Astrocyte (in vitro differentiated cells and primary cell): ENCODE measurements at regions not wholly inside any gene's neighbourhood (a gene's known extent, or its start where the extent isn't known, plus 50 kb on each side); places are given as distances from the start of the nearest gene placed in this dataset.

ENCODE experiments used
- CTCF ChIP-seq: IDR thresholded peaks from 2 replicates; pipeline ENCODE4 v1.5.1; 2011; ENCODE audit warnings: low read depth, mild to moderate bottlenecking, inconsistent platforms, low read length, moderate library complexity; ENCODE audit not compliant: insufficient read depth
- EZH2 ChIP-seq: IDR thresholded peaks from 2 replicates; pipeline ENCODE4 v1.6.1; 2012; ENCODE audit warnings: mild to moderate bottlenecking, low read length, inconsistent platforms; ENCODE audit not compliant: insufficient read depth

GRCh38 chr5:68771732-68772131 lies 322.1 kb upstream of the SLC30A5 start:
- TF ChIP-seq CTCF = no peak
- TF ChIP-seq EZH2 = no peak
